Neural cell (in vitro differentiated cells): ENCODE measurements at regions not wholly inside any gene's neighbourhood (a gene's known extent, or its start where the extent isn't known, plus 50 kb on each side); places are given as distances from the start of the nearest gene placed in this dataset.

Experiments used
- EP300 ChIP-seq: fragments of 450-650 bp; conservative IDR thresholded peaks from 2 replicates; pipeline ENCODE4 v1.6.1; 2014; ENCODE audit warnings: antibody characterized with exemption, mild to moderate bottlenecking, moderate library complexity; ENCODE audit not compliant: poor library complexity, severe bottlenecking
- RAD21 ChIP-seq: fragments of 450-650 bp; conservative IDR thresholded peaks from 2 replicates; pipeline ENCODE4 v1.6.1; 2014; ENCODE audit warnings: antibody characterized with exemption, mild to moderate bottlenecking, moderate library complexity
- SMC3 ChIP-seq: fragments of 450-650 bp; conservative IDR thresholded peaks from 2 replicates; pipeline ENCODE4 v1.6.1; 2014; ENCODE audit warnings: antibody characterized with exemption, mild to moderate bottlenecking, moderate library complexity; ENCODE audit not compliant: poor library complexity
- TAF1 ChIP-seq: IDR thresholded peaks from 2 replicates; pipeline ENCODE4 v1.6.1; 2012; ENCODE audit warnings: low read depth
- TF ChIP-seq, protein P1 (sequence below): fragments of 450-650 bp; IDR thresholded peaks from 2 replicates; pipeline ENCODE4 v1.5.1; 2014; ENCODE audit warnings: antibody characterized with exemption, mild to moderate bottlenecking, moderate library complexity; ENCODE audit not compliant: poor library complexity, severe bottlenecking
- TF ChIP-seq, protein P2 (sequence below): IDR thresholded peaks from 2 replicates; pipeline ENCODE4 v1.6.1; 2012; ENCODE audit warnings: borderline replicate concordance

DNA sequence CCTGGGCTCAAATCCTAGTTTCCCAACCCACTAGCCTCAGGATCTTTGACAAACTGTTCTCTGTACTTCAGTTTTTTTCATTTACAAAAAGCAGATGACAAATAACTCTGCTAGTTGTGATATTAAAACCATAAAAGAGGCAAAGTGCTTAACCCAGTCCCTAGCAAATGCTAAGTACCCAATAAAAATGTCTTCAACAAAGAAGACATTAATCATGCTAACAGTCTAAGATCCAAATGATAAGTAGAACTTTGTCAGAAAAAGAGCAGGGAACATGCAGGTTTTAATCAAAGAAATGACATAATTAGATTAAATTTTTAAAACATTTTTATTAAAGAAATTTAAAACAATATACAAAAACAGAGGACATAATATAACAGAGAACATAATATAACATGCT, 203.0 kb upstream of the ADRA1B start:
- TF ChIP-seq, protein P1, sequence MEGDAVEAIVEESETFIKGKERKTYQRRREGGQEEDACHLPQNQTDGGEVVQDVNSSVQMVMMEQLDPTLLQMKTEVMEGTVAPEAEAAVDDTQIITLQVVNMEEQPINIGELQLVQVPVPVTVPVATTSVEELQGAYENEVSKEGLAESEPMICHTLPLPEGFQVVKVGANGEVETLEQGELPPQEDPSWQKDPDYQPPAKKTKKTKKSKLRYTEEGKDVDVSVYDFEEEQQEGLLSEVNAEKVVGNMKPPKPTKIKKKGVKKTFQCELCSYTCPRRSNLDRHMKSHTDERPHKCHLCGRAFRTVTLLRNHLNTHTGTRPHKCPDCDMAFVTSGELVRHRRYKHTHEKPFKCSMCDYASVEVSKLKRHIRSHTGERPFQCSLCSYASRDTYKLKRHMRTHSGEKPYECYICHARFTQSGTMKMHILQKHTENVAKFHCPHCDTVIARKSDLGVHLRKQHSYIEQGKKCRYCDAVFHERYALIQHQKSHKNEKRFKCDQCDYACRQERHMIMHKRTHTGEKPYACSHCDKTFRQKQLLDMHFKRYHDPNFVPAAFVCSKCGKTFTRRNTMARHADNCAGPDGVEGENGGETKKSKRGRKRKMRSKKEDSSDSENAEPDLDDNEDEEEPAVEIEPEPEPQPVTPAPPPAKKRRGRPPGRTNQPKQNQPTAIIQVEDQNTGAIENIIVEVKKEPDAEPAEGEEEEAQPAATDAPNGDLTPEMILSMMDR: no peak
- no peak for TF ChIP-seq EP300
- TF ChIP-seq TAF1: no peak
- no peak for TF ChIP-seq SMC3
- TF ChIP-seq RAD21: no peak
- TF ChIP-seq, protein P2, sequence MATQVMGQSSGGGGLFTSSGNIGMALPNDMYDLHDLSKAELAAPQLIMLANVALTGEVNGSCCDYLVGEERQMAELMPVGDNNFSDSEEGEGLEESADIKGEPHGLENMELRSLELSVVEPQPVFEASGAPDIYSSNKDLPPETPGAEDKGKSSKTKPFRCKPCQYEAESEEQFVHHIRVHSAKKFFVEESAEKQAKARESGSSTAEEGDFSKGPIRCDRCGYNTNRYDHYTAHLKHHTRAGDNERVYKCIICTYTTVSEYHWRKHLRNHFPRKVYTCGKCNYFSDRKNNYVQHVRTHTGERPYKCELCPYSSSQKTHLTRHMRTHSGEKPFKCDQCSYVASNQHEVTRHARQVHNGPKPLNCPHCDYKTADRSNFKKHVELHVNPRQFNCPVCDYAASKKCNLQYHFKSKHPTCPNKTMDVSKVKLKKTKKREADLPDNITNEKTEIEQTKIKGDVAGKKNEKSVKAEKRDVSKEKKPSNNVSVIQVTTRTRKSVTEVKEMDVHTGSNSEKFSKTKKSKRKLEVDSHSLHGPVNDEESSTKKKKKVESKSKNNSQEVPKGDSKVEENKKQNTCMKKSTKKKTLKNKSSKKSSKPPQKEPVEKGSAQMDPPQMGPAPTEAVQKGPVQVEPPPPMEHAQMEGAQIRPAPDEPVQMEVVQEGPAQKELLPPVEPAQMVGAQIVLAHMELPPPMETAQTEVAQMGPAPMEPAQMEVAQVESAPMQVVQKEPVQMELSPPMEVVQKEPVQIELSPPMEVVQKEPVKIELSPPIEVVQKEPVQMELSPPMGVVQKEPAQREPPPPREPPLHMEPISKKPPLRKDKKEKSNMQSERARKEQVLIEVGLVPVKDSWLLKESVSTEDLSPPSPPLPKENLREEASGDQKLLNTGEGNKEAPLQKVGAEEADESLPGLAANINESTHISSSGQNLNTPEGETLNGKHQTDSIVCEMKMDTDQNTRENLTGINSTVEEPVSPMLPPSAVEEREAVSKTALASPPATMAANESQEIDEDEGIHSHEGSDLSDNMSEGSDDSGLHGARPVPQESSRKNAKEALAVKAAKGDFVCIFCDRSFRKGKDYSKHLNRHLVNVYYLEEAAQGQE: no peak
